ENCODE measurements at regions not wholly inside any gene's neighbourhood (a gene's known extent, or its start where the extent isn't known, plus 50 kb on each side); places are given as distances from the start of the nearest gene placed in this dataset.

GRCh38 chr7:149561072-149561471 lies 63.5 kb upstream of the ZNF746 start:
- TF ChIP-seq EZH2 (IDR thresholded peaks at IDR 0.05; ENCODE audit: borderline replicate concordance, insufficient read depth, low read depth, low read length, poor library complexity, severe bottlenecking) (no peak), CTCF (IDR thresholded peaks at IDR 0.05) (no peak)
- peaks cover 3 to 21% of the 10 kb centered on the region in 2 experiments for H3K36me3 ChIP-seq (replicated peaks in 1 of 2; ENCODE audit: control extremely low read depth in 1 of 2, control insufficient read depth in 1 of 2, extremely low read depth in 1 of 2, insufficient read depth in 2 of 2, low read length in 1 of 2)
- ATAC-seq (ENCODE audit: low read depth), result no peak
- H2AFZ ChIP-seq (ENCODE audit: insufficient read depth, low read depth, low read length, poor library complexity, severe bottlenecking), result no peak overlapping the region
- Mint-ChIP-seq H3K9me3 (ENCODE audit: insufficient read depth) (no peaks in the 10 kb centered on the region), H3K27me3 (no peaks in the 10 kb centered on the region), H3K4me1 (no peaks in the 10 kb centered on the region), H3K27ac (no peak overlapping the region), H3K4me3 (no peak overlapping the region)
- no peak overlapping the region for H3K27ac ChIP-seq (ENCODE audit: low read length in 2 of 2)
- ChIA-PET POLR2A (no interaction called here), CTCF (no interaction called here)
- DNase-seq, result no peak
- peaks cover 2% of the 10 kb centered on the region for H4K20me1 ChIP-seq (ENCODE audit: control insufficient read depth, insufficient read depth, low read length, poor library complexity, severe bottlenecking)
- H3K27me3 ChIP-seq (replicated peaks in 1 of 4; ENCODE audit: control extremely low read depth in 1 of 4, control insufficient read depth in 3 of 4, insufficient read depth in 4 of 4, low read length in 3 of 4), result no peaks in the 10 kb centered on the region
- H3K9ac ChIP-seq (ENCODE audit: low read length), result no peak overlapping the region
- no peaks in the 10 kb centered on the region for H3K4me1 ChIP-seq (ENCODE audit: control insufficient read depth in 2 of 2, insufficient read depth in 2 of 2, low read length in 2 of 2)
- intact Hi-C loops (cut with micrococcal nuclease), result no loop called here
- WGBS (ENCODE audit: insufficient coverage), result 100% methylated on average over 1 of the region's 3 CpGs
- H3K9me3 ChIP-seq (ENCODE audit: control extremely low read depth in 1 of 3, control insufficient read depth in 2 of 3, insufficient read depth in 1 of 3, low read length in 2 of 3), result no peaks in the 10 kb centered on the region
- H3K79me2 ChIP-seq (ENCODE audit: control insufficient read depth, insufficient read depth, low read length), result peaks cover 4% of the 10 kb centered on the region
- no peak overlapping the region for H3K4me3 ChIP-seq (ENCODE audit: control extremely low read depth in 1 of 5, extremely low read depth in 1 of 5, insufficient read depth in 1 of 5, low read depth in 2 of 5, low read length in 4 of 5)
- H3K4me2 ChIP-seq (replicated peaks; ENCODE audit: low read depth, low read length, poor library complexity, severe bottlenecking), result no peak overlapping the region

GRCh38 chr7:149559711-149560110 lies 62.1 kb upstream of the ZNF746 start:
- H4K20me1 ChIP-seq (ENCODE audit: control insufficient read depth, insufficient read depth, low read length, poor library complexity, severe bottlenecking), result no peaks in the 10 kb centered on the region
- TF ChIP-seq EZH2 (IDR thresholded peaks at IDR 0.05; ENCODE audit: borderline replicate concordance, insufficient read depth, low read depth, low read length, poor library complexity, severe bottlenecking) (no peak), CTCF (IDR thresholded peaks at IDR 0.05) (no peak)
- no peak overlapping the region for H3K4me3 ChIP-seq (ENCODE audit: control extremely low read depth in 1 of 5, extremely low read depth in 1 of 5, insufficient read depth in 1 of 5, low read depth in 2 of 5, low read length in 4 of 5)
- ATAC-seq (ENCODE audit: low read depth) (no peak), DNase-seq (no peak)
- Mint-ChIP-seq H3K27me3 (no peaks in the 10 kb centered on the region), H3K9me3 (ENCODE audit: insufficient read depth) (no peaks in the 10 kb centered on the region), H3K4me3 (no peak overlapping the region), H3K27ac (no peak overlapping the region), H3K4me1 (no peaks in the 10 kb centered on the region)
- H2AFZ ChIP-seq (ENCODE audit: insufficient read depth, low read depth, low read length, poor library complexity, severe bottlenecking), result no peak overlapping the region
- H3K4me1 ChIP-seq (ENCODE audit: control insufficient read depth in 2 of 2, insufficient read depth in 2 of 2, low read length in 2 of 2), result no peaks in the 10 kb centered on the region
- H3K4me2 ChIP-seq (replicated peaks; ENCODE audit: low read depth, low read length, poor library complexity, severe bottlenecking), result no peak overlapping the region
- intact Hi-C loops (cut with micrococcal nuclease), result no loop called here
- WGBS (ENCODE audit: insufficient coverage), result 100% methylated on average over 3 of the region's 4 CpGs
- H3K27ac ChIP-seq (ENCODE audit: low read length in 2 of 2), result no peak overlapping the region
- ChIA-PET CTCF (interaction anchor here (0.6 kb wide), 1 partner anchor 115 kb away, joined by 3 read pairs; no protein-coding TSS in a partner anchor), POLR2A (no interaction called here)
- no peaks in the 10 kb centered on the region for H3K9me3 ChIP-seq (ENCODE audit: control extremely low read depth in 1 of 3, control insufficient read depth in 2 of 3, insufficient read depth in 1 of 3, low read length in 2 of 3)
- peaks cover 3 to 25% of the 10 kb centered on the region in 2 experiments for H3K36me3 ChIP-seq (replicated peaks in 1 of 2; ENCODE audit: control extremely low read depth in 1 of 2, control insufficient read depth in 1 of 2, extremely low read depth in 1 of 2, insufficient read depth in 2 of 2, low read length in 1 of 2)
- no peaks in the 10 kb centered on the region for H3K27me3 ChIP-seq (replicated peaks in 1 of 4; ENCODE audit: control extremely low read depth in 1 of 4, control insufficient read depth in 3 of 4, insufficient read depth in 4 of 4, low read length in 3 of 4)
- peaks cover 4% of the 10 kb centered on the region for H3K79me2 ChIP-seq (ENCODE audit: control insufficient read depth, insufficient read depth, low read length)
- H3K9ac ChIP-seq (ENCODE audit: low read length), result no peak overlapping the region
